ENCODE measurements at regions not wholly inside any gene's neighbourhood (a gene's known extent, or its start where the extent isn't known, plus 50 kb on each side); places are given as distances from the start of the nearest gene placed in this dataset.

GRCh38 chr3:159560214-159560979, 428.2 kb upstream of the IL12A start:
- TF ChIP-seq POLR2AphosphoS5 (IDR thresholded peaks at IDR 0.05) (no peak), CTCF (IDR thresholded peaks at IDR 0.05) (no peak), POLR2A (IDR thresholded peaks at IDR 0.05) (no peak)
